Peyer's patch (tissue), 4 donors: ENCODE measurements at regions not wholly inside any gene's neighbourhood (a gene's known extent, or its start where the extent isn't known, plus 50 kb on each side); places are given as distances from the start of the nearest gene placed in this dataset.

ENCODE experiments used
- CTCF ChIP-seq, 6 experiments: fragments of 450-650 bp in 4 of 6; fragments of 200-600 bp in 2 of 6; sonication (generic) in 1 of 6; IDR thresholded peaks; one replicate each; pipeline ENCODE4 v1.5.1; 2017 to 2019; ENCODE audit warnings: antibody characterized with exemption in 6 of 6, mild to moderate bottlenecking in 3 of 6, moderate library complexity in 1 of 6
- POLR2A ChIP-seq, 2 donors: fragments of 450-650 bp; IDR thresholded peaks; one replicate each; pipeline ENCODE4 v1.5.1; 2017; ENCODE audit warnings: antibody characterized with exemption in 2 of 2, mild to moderate bottlenecking in 2 of 2, moderate library complexity in 2 of 2

GRCh38 chr11:103832762-103833161 lies 203.7 kb upstream of the DDI1 start:
- TF ChIP-seq CTCF (IDR thresholded peaks at IDR 0.05), result no peak
- no peak for TF ChIP-seq POLR2A (IDR thresholded peaks at IDR 0.05)
